ENCODE measurements at regions not wholly inside any gene's neighbourhood (a gene's known extent, or its start where the extent isn't known, plus 50 kb on each side); places are given as distances from the start of the nearest gene placed in this dataset.
"Not testable (repeated sequence)": the region's sequence is repeated elsewhere in the genome, so short reads cannot be mapped to it uniquely, and the experiment has no call there.

GRCh38 chr12:74254784-74255183 lies 282.9 kb upstream of the ATXN7L3B start:
- DNase-seq (ENCODE audit: low read depth in 2 of 2) = no peak

DNA sequence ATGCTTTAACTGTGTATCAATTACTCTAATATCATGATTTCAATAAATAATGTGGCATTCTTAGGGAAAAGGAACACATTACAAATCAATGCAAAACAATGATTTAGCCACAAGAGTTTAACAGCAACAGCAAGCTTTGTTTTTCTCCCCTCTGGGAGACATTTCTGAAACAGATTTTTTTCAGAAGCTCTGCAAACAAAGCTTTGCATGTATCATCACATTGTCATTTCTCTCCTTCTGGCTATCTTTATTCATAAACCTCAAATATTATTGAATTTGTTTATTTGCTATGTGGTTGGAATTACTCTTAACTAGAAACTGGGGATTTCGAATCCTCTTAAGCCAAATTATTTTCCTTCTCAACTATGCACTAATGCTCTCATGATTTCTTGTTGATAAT lies 278.4 kb upstream of the ATXN7L3B start:
- no peak for DNase-seq (ENCODE audit: low read depth in 2 of 2)

DNA sequence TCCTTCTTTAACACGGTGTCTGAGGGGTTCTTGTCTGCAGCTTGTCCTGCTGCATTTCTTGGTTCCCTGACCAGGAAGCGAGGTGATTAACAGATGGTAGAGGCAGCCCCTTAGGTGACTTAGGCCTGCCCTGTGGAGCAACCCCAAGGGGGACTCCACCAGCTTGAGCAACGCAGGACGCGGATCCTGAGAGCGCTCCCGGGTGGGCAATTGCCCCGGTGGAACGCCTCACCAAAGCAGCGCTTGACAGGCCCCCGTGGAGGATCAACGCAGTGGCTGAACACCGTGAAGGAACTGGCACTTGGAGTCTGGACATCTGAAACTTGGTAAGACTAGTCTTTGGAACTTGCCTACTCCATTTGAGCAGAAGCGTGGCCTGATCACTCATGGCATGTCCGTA lies 272.9 kb upstream of the ATXN7L3B start:
- no peak for DNase-seq (ENCODE audit: low read depth in 2 of 2)

- DNase-seq (ENCODE audit: low read depth in 2 of 2) = not testable (repeated sequence)
Observed at GRCh38 chr12:74269355-74269754, 268.3 kb upstream of the ATXN7L3B start.

GRCh38 chr12:74280156-74280655 lies 257.4 kb upstream of the ATXN7L3B start:
- DNase-seq (ENCODE audit: low read depth in 2 of 2) = no peak

DNA sequence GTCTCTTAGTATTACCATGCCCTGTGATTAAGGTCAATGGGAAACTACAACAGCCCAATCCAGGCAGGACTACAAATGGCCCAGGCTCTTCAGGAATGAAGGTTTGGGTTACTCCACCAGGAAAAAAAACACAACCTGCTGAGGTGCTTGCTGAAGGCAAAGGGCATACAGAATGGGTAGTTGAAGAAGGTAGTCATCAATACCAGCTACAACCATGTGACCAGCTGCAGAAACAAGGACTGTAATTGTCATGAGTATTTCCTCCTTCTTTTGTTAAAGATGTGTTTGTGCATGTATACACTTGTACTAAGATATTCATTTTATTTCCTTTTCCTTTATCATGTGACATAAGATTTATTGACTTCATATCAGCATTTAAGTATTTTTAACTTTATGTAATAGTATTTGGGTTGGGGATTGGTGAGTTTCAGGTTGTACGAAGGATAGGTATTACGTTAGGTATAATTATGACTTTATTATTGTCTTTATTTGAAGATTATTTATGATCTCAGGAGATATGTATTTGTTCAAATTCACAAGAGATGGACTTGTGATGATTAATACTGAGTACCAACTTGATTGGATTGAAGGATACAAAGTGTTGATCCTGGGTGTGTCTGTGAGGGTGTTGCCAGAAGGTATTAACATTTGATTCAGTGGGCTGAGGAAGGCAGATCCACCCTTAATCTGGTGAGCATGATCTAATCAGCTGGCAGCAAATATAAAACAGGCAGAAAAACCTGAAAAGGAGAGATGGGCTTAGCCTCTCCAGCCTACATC lies 256.0 kb upstream of the ATXN7L3B start:
- DNase-seq (ENCODE audit: low read depth in 2 of 2) = not testable (repeated sequence)

DNA sequence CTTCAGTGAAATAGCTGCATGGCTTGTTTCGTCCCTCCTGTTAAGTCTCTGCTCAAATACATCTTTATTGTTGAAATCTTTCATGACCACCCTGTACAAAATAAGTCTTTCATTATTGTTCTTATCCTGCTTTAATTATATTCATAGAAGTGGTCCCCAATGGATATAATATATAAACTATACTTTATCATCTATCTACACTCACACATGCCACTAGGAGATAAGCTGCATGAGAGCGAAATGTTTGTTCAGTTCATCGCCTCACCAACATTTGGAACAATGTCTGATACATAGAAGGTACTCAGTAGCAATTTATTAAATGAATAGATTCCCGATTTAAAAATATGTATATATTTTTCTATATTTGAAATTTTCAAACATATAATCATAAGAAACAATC lies 254.0 kb upstream of the ATXN7L3B start:
- no peak for DNase-seq (ENCODE audit: low read depth in 2 of 2)

DNA sequence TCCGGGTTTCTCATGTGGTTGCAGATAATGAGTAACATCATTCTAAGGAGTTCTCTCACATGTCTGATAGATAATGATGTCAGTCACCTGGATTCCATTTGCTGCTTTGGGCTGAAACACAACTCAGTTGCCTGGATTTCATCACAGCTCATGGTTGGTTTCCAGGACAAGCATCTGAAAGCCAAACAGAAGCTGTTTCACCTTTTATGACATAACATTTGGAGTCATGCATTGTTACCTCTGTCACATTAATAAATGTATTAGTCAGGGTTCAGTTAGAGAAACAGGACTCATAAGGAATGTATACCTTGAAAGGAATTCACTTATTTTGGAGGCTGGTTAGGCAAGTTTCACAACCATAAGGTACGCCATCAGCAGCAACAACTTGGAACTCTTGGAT lies 251.9 kb upstream of the ATXN7L3B start:
- DNase-seq (ENCODE audit: low read depth in 2 of 2) = no peak

DNA sequence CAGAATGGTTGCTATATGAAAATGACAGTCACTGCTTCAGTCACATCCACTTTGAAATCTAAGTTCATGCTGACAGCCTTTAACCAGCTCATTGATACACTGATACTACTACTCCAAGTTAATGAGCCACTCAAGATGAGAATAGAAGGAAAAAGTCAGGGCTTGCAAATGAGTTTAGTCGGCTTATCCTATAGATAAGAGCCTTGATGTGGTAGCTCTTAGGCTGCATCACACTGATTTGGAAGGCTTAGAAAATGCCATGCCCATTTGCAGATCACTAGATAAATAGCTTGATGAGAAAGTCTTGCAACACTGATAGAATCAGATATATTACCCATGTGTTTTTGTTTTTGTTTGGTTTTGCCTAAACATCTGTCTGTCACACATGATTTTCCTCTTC lies 251.4 kb upstream of the ATXN7L3B start:
- DNase-seq (ENCODE audit: low read depth in 2 of 2) = no peak

DNA sequence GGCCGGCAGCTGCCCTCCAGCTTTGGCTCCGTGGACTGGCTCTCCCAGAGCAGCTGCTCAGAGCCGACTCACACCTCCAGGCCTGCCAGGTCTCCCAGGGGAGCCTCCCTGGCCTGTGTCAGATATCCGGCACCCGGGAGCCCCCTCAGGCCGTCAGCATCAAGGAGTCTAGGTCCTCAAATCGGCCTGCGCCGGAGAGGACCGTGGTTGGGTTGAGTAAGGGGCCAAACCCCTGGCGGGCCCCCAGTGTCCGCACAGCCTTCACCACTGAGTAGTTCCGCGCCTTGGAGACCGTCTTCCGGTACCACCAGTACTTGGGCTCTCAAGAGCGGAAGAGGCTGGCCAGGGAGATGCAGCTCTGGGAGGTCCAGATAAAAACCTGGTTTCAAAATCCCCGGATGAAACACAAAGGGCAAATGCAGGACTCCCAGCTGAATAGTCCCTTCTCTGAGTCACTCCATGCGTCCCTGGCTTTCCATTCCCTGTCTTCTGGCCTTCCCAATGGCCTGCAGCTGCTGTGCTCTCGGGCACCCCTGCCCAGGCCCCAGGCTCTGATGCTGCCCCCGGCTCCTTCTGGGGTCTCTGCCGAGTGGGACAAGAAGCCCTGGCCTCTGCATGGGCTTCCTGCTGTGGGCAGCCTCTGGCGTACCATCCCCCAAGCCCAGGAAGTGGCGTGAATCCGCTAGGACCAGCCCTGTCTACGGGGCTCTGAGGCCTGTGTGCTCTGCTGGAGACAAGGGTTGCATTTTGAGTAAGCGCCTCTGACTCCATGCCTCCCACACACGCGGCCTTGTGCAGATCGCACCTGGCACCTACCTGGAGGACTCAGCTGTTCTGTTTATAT lies 245.1 kb upstream of the ATXN7L3B start:
- DNase-seq (ENCODE audit: low read depth in 2 of 2) = no peak

- no peak for DNase-seq (ENCODE audit: low read depth in 2 of 2)
Observed at GRCh38 chr12:74293689-74294131, 243.9 kb upstream of the ATXN7L3B start.

DNA sequence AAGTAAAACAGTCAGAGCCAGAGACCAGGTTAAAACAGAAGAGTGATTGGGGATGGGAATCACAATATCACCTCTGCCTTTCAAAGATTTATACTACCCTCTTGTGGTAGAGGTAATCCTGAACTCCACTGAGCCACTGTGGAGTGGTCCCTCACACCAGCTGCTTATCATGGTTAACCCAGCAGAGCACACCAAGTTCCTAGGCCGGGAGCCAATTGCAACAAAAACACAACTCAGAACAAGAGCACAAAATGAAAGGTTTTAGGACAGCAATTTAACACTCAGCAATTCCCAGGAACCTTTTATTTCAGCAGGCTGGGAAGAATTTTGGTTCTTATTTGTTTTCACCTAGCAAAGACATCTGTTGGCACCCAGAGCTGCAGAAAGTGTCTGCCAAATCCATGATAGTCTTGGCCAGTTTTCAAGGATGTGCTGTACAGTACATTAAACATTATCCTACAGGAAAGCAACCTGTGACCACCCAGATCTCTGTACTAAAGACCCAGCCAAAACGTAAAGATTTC lies 220.5 kb upstream of the ATXN7L3B start:
- peak in 1 of 2 donors; percentile 85 for DNase-seq (ENCODE audit: low read depth in 2 of 2)

- DNase-seq (ENCODE audit: low read depth in 2 of 2) = no peak
Observed at GRCh38 chr12:74317741-74318140, 219.9 kb upstream of the ATXN7L3B start.

GRCh38 chr12:74319886-74320285 lies 217.7 kb upstream of the ATXN7L3B start:
- DNase-seq (ENCODE audit: low read depth in 2 of 2) = no peak

GRCh38 chr12:74321381-74321780 lies 216.3 kb upstream of the ATXN7L3B start:
- no peak for DNase-seq (ENCODE audit: low read depth in 2 of 2)

DNA sequence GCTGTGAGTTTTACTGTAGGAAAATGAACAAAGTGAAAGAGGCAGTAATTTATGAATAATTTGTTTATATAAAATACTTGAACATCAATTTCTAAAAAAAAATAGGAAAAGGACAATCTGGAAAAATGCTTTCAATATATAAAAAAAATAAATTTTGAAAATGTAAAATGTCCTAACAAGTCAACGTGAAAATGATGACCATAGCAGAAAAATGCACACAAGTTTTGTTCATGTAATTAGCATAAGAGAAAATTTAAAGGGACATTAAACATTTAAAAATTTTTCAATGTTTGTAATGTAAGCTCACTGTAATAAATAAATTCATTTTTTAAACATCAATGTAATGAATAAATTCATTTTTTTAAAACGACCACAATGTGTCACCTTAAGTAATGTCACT lies 214.8 kb upstream of the ATXN7L3B start:
- DNase-seq (ENCODE audit: low read depth in 2 of 2) = no peak

- DNase-seq (ENCODE audit: low read depth in 2 of 2) = no peak
Observed at GRCh38 chr12:74328623-74329022, 209.0 kb upstream of the ATXN7L3B start.

DNA sequence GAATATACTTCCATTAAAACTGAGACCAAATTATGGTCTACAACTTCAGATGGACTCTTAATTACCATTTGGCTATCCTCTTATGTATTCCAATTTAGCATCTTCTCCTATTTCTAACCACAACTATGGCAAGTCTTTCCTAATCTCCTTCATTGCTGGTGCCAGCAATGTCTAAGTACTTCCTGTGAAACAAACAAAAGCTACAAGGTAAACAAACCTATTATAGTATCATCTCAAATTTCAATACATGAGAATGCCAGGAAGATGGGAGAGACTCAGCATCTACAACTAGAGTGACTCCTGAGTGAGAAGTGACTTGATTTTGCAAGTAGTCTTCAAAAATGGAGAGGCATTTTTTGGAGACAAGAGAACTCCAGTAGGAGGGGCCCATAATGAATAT lies 202.9 kb upstream of the ATXN7L3B start:
- DNase-seq (ENCODE audit: low read depth in 2 of 2) = no peak

DNA sequence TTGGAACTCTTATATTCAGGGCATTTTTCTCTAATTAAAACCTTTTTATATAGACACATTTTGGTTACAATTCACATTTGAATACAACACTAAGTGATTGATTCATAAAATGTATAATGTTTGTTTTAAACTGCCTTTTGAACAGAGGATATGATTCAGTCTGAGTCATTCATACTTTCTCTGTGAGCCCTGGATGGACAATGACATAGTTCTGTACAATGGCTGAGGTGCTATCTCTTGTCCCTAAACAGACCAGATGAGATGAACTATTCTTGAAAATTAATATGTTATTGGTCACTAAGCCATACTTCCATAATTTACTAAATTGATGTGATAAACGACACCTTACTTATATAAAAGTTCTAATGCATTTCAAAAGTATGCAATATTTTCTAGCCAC lies 199.7 kb upstream of the ATXN7L3B start:
- peak; percentile 52 to 63 for DNase-seq (ENCODE audit: low read depth in 2 of 2)

DNA sequence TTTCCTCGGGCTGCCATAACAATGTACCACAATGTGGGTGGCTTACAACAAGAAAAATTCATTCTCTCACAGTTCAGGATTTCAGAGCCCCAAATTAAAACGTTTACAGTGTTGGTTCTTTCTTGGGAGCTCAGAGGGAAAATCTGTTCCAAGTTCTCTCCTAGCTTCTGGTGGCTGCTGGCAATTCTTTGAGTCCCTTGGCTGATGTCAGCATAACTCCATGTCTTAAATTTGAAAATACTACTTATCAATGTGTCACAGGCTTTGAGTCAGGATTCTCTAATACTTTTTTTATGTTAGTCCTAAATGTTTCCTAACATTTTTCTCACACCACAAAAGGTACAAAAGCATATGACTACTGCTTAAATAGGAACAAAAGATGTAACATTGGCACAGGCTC lies 198.4 kb upstream of the ATXN7L3B start:
- DNase-seq (ENCODE audit: low read depth in 2 of 2) = no peak

- DNase-seq (ENCODE audit: low read depth in 2 of 2) = no peak
Observed at GRCh38 chr12:74349925-74350324, 187.7 kb upstream of the ATXN7L3B start.
